LNCaP clone FGC (cell line): ENCODE measurements at regions not wholly inside any gene's neighbourhood (a gene's known extent, or its start where the extent isn't known, plus 50 kb on each side); places are given as distances from the start of the nearest gene placed in this dataset.

ENCODE experiments used
- DNase-seq: peaks from one replicate; pipeline ENCODE4 v3.0.0-alpha.2; 2011; ENCODE audit warnings: low read depth
- H3K4me3 ChIP-seq: 2 replicates; pipeline ENCODE4 v1.5.1; 2011; ENCODE audit warnings: mild to moderate bottlenecking, low read depth, low read length, control low read depth
- TF ChIP-seq, protein P1 (sequence below): IDR thresholded peaks from 2 replicates; pipeline ENCODE4 v1.5.1; 2012; ENCODE audit warnings: mild to moderate bottlenecking; ENCODE audit not compliant: control insufficient read depth, insufficient read depth; ENCODE audit errors: extremely low read depth

GRCh38 chr1:47587891-47588582 lies 150.2 kb downstream of the FOXD2 start:
- H3K4me3 ChIP-seq, result no peak overlapping the region
- TF ChIP-seq, protein P1, sequence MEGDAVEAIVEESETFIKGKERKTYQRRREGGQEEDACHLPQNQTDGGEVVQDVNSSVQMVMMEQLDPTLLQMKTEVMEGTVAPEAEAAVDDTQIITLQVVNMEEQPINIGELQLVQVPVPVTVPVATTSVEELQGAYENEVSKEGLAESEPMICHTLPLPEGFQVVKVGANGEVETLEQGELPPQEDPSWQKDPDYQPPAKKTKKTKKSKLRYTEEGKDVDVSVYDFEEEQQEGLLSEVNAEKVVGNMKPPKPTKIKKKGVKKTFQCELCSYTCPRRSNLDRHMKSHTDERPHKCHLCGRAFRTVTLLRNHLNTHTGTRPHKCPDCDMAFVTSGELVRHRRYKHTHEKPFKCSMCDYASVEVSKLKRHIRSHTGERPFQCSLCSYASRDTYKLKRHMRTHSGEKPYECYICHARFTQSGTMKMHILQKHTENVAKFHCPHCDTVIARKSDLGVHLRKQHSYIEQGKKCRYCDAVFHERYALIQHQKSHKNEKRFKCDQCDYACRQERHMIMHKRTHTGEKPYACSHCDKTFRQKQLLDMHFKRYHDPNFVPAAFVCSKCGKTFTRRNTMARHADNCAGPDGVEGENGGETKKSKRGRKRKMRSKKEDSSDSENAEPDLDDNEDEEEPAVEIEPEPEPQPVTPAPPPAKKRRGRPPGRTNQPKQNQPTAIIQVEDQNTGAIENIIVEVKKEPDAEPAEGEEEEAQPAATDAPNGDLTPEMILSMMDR, result no peak
- no peak for DNase-seq

- DNase-seq, result no peak
- TF ChIP-seq, protein P1, result no peak
- no peak overlapping the region for H3K4me3 ChIP-seq
Measured at GRCh38 chr1:47590523-47591225, 152.8 kb downstream of the FOXD2 start.

- no peak overlapping the region for H3K4me3 ChIP-seq
- TF ChIP-seq, protein P1, result no peak
- no peak for DNase-seq
Measured at GRCh38 chr1:47591801-47592200, 154.0 kb downstream of the FOXD2 start.

DNA sequence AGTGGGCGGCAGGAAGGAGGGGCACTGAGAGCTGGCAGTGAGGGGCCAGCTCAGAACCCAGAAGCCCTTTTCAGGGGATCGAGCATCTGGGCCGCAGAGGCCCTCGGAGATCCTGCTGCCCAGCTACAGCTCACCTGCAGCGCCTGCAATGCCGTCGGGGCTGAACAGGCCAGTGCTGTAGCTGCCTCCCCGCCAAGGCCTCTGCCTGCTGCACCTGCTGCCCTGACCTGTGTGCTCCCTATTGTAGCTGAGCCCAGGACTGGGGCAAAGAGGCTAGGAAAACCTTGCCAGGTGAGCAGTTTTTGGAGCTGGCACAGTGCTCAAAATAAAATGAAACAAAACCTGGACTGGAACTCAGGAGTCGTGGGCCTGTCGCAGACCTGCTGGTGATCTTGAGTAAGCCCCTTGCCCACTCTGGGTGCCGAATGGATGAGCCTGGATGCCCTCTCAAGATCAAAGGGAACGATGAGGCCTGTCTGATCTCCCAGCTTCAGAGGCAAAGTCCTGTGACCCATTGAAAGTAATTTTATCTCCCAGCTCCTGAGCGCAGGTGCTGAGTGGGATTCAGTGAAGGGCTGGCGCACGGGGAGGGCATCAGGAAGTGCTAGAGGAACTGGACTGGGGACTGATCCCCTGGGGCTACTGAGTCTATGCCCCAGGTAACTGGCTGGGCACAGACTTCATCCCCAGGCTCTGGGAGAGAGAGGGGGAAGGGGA lies 154.6 kb downstream of the FOXD2 start:
- no peak overlapping the region for H3K4me3 ChIP-seq
- DNase-seq, result no peak

DNA sequence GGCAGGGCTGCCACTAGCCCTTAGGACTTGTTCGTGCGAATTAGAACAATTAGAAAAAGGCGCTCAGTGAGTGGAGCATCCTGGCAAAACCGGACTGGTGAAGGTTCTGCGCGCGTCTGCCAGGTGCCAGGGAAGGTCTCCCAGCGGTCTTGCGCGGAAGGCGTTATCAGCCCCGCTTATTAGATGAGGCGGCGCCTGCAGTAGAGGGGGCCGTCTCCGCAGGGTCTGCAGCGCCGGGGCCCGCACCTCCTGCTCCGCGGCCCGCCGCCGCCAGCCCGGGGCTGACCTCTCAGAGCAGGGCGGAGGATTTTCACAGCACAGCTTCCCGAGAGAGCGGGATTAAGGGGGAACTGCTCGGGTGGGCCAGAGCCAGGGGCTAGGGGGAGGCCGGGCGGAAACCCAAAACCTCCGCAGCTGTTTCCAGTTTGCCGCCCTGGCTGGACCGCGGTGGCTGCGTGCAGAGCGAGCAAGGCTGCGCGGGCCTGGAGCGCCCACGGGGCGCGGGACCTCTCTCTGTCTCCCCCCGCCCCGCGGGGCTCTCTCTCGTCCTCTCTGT lies 155.2 kb downstream of the FOXD2 start:
- TF ChIP-seq, protein P1, result no peak
- DNase-seq, result no peak
- H3K4me3 ChIP-seq, result no peak overlapping the region

More for the DNA sequence above, 154.6 kb downstream of the FOXD2 start:
- TF ChIP-seq, protein P1, result no peak

- DNase-seq, result no peak
- TF ChIP-seq, protein P1, result no peak
- no peak overlapping the region for H3K4me3 ChIP-seq
Measured at GRCh38 chr1:47593598-47594285, 155.9 kb downstream of the FOXD2 start.
